Astrocyte (in vitro differentiated cells and primary cell): ENCODE measurements at regions not wholly inside any gene's neighbourhood (a gene's known extent, or its start where the extent isn't known, plus 50 kb on each side); places are given as distances from the start of the nearest gene placed in this dataset.

ENCODE experiments used
- EZH2 ChIP-seq: IDR thresholded peaks from 2 replicates; pipeline ENCODE4 v1.6.1; 2012; ENCODE audit warnings: mild to moderate bottlenecking, low read length, inconsistent platforms; ENCODE audit not compliant: insufficient read depth
- TF ChIP-seq, protein P1 (sequence below): IDR thresholded peaks from 2 replicates; pipeline ENCODE4 v1.5.1; 2011; ENCODE audit warnings: low read depth, mild to moderate bottlenecking, inconsistent platforms, low read length, moderate library complexity; ENCODE audit not compliant: insufficient read depth

DNA sequence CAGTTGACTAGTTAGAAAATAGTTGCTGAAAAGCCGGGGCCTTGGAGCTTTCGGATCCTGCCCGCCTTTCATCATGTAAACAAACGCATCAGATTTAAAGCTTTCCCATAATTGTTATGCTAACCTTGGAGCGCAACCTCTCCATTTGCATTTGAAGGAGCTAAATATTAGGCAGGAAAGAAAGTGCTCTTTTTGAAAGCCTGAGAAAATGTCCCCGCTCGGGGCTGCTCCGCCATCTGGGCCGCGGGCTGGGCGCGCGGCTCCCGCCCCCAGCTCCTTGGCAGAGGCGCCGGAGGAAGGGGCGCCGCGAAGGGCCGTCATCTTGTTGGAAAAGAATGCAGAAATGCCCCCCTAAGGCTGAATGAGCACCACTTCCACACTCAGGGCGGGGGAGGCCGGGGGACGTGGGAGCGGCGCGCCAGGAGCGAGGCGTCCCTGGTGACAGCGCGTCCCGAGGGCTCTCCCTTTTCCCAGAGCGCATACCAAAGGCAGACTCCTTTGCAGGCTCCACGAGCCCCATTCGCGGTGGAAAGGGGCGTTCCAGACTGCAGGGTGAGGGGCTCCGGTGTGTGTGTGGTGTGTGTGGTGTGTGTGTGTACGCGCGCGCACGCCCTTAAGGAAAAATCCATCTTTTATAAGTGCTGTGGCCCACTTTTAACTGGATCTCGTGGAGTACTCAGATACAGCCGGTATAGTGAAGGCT lies 145.6 kb upstream of the ID4 start:
- TF ChIP-seq, protein P1, sequence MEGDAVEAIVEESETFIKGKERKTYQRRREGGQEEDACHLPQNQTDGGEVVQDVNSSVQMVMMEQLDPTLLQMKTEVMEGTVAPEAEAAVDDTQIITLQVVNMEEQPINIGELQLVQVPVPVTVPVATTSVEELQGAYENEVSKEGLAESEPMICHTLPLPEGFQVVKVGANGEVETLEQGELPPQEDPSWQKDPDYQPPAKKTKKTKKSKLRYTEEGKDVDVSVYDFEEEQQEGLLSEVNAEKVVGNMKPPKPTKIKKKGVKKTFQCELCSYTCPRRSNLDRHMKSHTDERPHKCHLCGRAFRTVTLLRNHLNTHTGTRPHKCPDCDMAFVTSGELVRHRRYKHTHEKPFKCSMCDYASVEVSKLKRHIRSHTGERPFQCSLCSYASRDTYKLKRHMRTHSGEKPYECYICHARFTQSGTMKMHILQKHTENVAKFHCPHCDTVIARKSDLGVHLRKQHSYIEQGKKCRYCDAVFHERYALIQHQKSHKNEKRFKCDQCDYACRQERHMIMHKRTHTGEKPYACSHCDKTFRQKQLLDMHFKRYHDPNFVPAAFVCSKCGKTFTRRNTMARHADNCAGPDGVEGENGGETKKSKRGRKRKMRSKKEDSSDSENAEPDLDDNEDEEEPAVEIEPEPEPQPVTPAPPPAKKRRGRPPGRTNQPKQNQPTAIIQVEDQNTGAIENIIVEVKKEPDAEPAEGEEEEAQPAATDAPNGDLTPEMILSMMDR = no peak
- peak; percentile 69 for TF ChIP-seq EZH2
